HG03175 (cell line): ENCODE measurements at regions not wholly inside any gene's neighbourhood (a gene's known extent, or its start where the extent isn't known, plus 50 kb on each side); places are given as distances from the start of the nearest gene placed in this dataset.
"Not testable (repeated sequence)": the region's sequence is repeated elsewhere in the genome, so short reads cannot be mapped to it uniquely, and the experiment has no call there.

ENCODE experiments used
- ATAC-seq: cut with Tn5 transposase; IDR thresholded peaks from one replicate; pipeline ENCODE4 v1.9.1; 2021; ENCODE audit warnings: mild to moderate bottlenecking, moderate library complexity; ENCODE audit not compliant: unreplicated experiment

- no peak for ATAC-seq
Observed at GRCh38 chr3:191959876-191960413, 499.0 kb downstream of the PYDC2 start.

DNA sequence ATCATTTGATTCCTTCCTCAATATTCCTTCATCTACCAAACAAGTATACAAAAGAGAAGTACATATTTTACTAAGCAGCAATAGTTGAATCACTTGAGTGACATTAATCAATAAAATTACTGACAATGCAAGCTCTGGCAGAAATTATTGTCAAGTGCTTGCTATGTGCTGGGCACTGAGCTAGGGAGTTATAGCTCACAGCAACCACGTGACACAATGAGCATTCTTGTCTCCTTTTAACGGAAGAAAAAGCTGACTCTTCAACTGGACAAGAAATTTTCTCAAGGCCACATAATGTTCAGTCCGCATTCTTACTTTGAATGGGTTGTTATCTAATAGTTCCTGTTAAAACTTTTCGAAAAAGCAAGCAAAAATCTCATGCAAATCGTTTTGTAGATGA, 500.1 kb downstream of the PYDC2 start:
- ATAC-seq: no peak

GRCh38 chr3:191961529-191961928, 500.6 kb downstream of the PYDC2 start:
- no peak for ATAC-seq

DNA sequence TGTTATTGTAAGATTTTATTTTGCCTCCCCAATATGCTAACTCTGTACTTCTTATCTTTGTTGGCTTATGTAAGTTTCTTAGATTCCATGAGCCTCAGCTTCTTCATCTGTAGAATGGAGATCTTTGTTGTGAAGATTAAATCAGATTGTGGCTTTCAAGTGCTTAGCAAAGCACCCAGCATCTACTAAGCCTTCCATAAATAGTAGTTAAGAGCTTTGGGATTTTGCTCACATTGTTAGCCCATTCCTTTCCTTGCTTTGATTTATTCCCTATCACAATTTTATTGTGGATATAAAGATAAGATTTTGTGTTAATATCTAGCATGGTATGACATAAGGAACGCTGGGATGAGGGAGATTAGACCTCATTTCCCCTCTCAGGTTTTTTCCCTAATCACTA, 501.4 kb downstream of the PYDC2 start:
- ATAC-seq: no peak

GRCh38 chr3:191963182-191963581, 502.2 kb downstream of the PYDC2 start:
- no peak for ATAC-seq

- ATAC-seq: no peak
Observed at GRCh38 chr3:191966556-191966955, 505.6 kb downstream of the PYDC2 start.

GRCh38 chr3:191968299-191968698, 507.3 kb downstream of the PYDC2 start:
- ATAC-seq: no peak

GRCh38 chr3:191972714-191973398, 511.9 kb downstream of the PYDC2 start:
- peak; percentile 40 for ATAC-seq

- no peak for ATAC-seq
Observed at GRCh38 chr3:191973820-191974219, 512.9 kb downstream of the PYDC2 start.

- no peak for ATAC-seq
Observed at GRCh38 chr3:191975936-191976335, 515.0 kb downstream of the PYDC2 start.

DNA sequence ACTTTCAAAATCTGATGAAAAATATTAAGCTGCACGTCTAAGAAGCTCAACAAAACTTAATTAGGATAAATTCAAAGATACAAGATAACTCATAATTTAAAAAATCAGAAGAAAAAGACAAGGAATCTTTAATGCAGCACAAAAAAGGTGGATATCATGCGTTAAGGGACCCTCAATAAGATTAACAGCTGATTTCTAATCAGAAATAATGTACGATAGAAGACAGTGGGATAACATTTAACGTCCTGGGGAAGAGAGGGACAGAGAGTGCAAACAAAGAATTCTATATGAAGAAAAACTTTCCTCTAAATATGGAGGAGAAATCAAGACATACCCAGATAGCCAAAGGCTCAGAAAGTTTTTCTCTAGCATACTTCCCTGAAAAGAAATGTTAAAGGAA, 519.5 kb downstream of the PYDC2 start:
- no peak for ATAC-seq

- ATAC-seq: no peak
Observed at GRCh38 chr3:191982481-191982880, 521.5 kb downstream of the PYDC2 start.

DNA sequence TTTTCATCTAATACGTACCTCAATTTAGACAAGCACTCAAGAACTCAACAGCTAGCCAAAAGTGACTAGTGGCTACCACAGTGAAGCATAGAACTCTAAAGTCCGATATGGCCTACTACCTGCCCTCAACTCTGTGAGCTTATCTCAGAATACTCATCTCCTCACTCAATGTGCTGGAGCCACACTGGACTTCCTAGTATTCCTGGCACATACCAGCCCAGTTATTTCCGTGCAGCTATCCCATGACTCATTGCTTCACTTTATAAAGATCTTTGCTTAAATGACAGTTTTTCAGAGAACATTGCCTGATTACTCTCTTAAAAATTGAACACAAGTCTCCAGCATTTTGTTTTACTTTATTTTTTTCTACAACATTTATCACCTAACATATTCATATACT, 524.7 kb downstream of the PYDC2 start:
- ATAC-seq: no peak

GRCh38 chr3:191987831-191988350, 526.9 kb downstream of the PYDC2 start:
- no peak for ATAC-seq

GRCh38 chr3:191993952-191994351, 533.0 kb downstream of the PYDC2 start:
- ATAC-seq: not testable (repeated sequence)

- ATAC-seq: no peak
Observed at GRCh38 chr3:191997093-191997492, 536.1 kb downstream of the PYDC2 start.

DNA sequence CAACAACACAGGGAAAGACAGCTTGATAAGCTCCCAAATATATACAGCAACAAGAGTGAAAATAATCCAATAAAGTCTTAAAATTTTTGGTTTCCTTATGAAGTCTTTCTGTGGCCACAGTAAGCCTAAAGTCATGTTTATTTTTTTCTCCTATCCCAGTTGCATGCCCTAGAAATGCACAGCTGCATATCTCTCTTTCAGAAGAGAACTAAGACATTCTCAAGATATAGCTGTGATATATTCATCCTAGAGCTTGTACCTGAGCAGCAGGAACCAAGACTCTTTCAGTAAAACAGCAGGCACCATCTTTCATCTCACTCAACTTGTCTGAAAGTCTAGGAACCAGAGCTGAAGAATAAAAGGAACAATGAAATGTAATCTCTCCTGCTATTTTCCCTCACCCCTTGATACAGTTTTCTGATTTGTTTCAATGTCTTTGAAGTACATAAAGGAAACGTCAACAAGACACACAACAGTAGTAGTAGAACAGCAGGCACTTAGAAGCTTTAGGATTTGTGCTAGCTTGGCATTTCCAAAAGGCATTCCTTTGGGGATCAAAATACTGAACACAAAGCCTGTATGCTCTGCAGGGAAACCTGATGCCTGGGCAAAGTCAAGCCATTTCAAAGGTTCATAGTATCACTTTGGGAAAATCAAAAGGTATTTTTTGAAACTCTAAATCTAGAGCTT, 536.8 kb downstream of the PYDC2 start:
- no peak for ATAC-seq

GRCh38 chr3:192001218-192001617, 540.3 kb downstream of the PYDC2 start:
- ATAC-seq: no peak

- no peak for ATAC-seq
Observed at GRCh38 chr3:192005989-192006388, 545.0 kb downstream of the PYDC2 start.

GRCh38 chr3:192009903-192010302, 548.9 kb downstream of the PYDC2 start:
- ATAC-seq: no peak

- no peak for ATAC-seq
Observed at GRCh38 chr3:192010490-192010889, 549.5 kb downstream of the PYDC2 start.

DNA sequence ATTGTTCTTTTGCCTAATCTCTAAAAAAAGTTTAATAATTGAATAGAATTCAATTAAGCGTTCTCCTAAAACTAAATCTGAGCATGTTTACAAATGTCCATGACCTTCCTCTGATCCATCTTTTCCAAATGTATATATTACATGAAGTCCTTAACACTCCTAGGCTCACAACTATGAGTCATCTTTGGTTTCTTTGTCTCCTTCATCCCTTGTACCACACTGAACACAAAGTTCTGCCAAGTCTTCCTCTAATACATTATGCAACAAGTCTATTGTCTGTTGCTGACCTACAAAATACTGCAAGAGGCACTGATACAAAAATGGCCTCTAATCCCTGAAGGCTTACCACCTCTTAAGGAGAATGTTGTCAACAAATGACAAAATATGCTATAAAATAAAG, 550.2 kb downstream of the PYDC2 start:
- no peak for ATAC-seq
